Karpas-422 (cell line): ENCODE measurements at regions not wholly inside any gene's neighbourhood (a gene's known extent, or its start where the extent isn't known, plus 50 kb on each side); places are given as distances from the start of the nearest gene placed in this dataset. TPM values are rescaled to one million over a fixed set of nuclear protein-coding genes. Genes with fewer than 3 reads are reported as not detected.
"Not testable (repeated sequence)": the region's sequence is repeated elsewhere in the genome, so short reads cannot be mapped to it uniquely, and the experiment has no call there.

Experiments used
- DNase-seq: peaks from one replicate; pipeline ENCODE4 v3.0.0-alpha.2; 2015
- H2AFZ ChIP-seq: fragments of 200-600 bp; sonication (generic); 2 replicates; pipeline ENCODE4 v1.6.1; 2014; ENCODE audit warnings: antibody characterized with exemption, low read length, mixed read lengths
- H3K27ac ChIP-seq: fragments of 200-600 bp; sonication (generic); 2 replicates; pipeline ENCODE4 v1.5.1; 2014; ENCODE audit warnings: mild to moderate bottlenecking, low read length, moderate library complexity
- H3K27me3 ChIP-seq: fragments of 200-600 bp; sonication (generic); 2 replicates; pipeline ENCODE4 v1.6.1; 2014; ENCODE audit warnings: low read length, mixed read lengths
- H3K36me3 ChIP-seq: fragments of 200-600 bp; sonication (generic); 2 replicates; pipeline ENCODE4 v1.6.1; 2014; ENCODE audit warnings: low read length, mixed read lengths; ENCODE audit not compliant: insufficient read depth
- H3K4me1 ChIP-seq: fragments of 200-600 bp; sonication (generic); 2 replicates; pipeline ENCODE4 v1.6.1; 2014; ENCODE audit warnings: mild to moderate bottlenecking, low read length, mixed read lengths
- H3K4me2 ChIP-seq: fragments of 200-600 bp; sonication (generic); 2 replicates; pipeline ENCODE4 v1.6.1; 2014; ENCODE audit warnings: low read length, low read depth, mild to moderate bottlenecking; ENCODE audit not compliant: poor library complexity, severe bottlenecking
- H3K4me3 ChIP-seq: fragments of 200-600 bp; sonication (generic); 2 replicates; pipeline ENCODE4 v1.5.1; 2014; ENCODE audit warnings: mild to moderate bottlenecking, antibody characterized with exemption, low read length, mixed read lengths
- H3K79me2 ChIP-seq: fragments of 200-600 bp; sonication (generic); 2 replicates; pipeline ENCODE4 v1.6.1; 2014; ENCODE audit warnings: mild to moderate bottlenecking, low read length, mixed read lengths
- H3K9ac ChIP-seq: fragments of 200-600 bp; sonication (generic); 2 replicates; pipeline ENCODE4 v1.6.0; 2014; ENCODE audit warnings: low read length
- H3K9me2 ChIP-seq: fragments of 200-600 bp; sonication (generic), shearing (Covaris generic); replicated peaks from 2 replicates; pipeline ENCODE4 v1.6.0; 2014; ENCODE audit warnings: mild to moderate bottlenecking, low read length, moderate library complexity; ENCODE audit not compliant: insufficient read depth
- H3K9me3 ChIP-seq: fragments of 300-700, 200-600 bp; sonication (generic); 2 replicates; pipeline ENCODE4 v1.6.1; 2014; ENCODE audit warnings: low read length, mixed read lengths
- H4K20me1 ChIP-seq: fragments of 200-600 bp; sonication (generic); 2 replicates; pipeline ENCODE4 v1.6.1; 2014; ENCODE audit warnings: mild to moderate bottlenecking, antibody characterized with exemption, low read length, low read depth; ENCODE audit not compliant: insufficient read depth
- small RNA-seq: library from RNA; depleted of rRNA; stranded (forward); fragments of <200 nt; gene quantifications from one replicate; pipeline ENCODE3, GENCODE V24; 2014

DNA sequence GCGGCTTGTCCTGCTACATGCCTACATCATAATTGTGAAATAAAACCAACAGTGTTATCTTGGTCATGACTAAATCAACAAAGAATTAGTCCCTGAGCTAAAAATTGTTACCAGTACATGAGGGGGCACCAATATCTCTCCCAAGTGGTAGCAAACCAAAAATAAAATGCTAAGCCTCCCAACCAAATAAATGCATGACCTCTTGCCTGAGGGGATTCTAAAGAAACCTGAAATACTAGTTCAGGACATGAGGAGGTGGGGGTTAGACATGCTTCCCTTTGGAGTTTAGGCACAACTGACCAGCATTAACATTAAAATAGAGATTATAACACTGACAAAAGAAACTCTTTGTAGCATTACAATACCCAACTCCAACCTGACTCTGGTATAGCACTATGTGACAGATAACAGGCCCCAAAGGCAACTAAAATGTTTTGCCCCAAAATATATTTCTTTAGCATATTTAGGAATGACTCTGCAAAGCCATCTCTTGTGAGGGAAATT, 654.3 kb upstream of the PABPC5 start:
- not testable (repeated sequence) for H3K79me2 ChIP-seq, H3K4me2 ChIP-seq, H3K27me3 ChIP-seq, H3K4me1 ChIP-seq, DNase-seq, H3K9ac ChIP-seq, H4K20me1 ChIP-seq, H3K9me3 ChIP-seq, H3K36me3 ChIP-seq, H3K27ac ChIP-seq, H3K9me2 ChIP-seq, H3K4me3 ChIP-seq, H2AFZ ChIP-seq

Small RNA genes lying in the stretch of these regions (small RNA-seq; reads per million reads assigned to genes)
- not detected for gene RNU6-555P
